Tibial artery (tissue), 4 donors: ENCODE measurements at regions not wholly inside any gene's neighbourhood (a gene's known extent, or its start where the extent isn't known, plus 50 kb on each side); places are given as distances from the start of the nearest gene placed in this dataset.

Experiments used
- DNase-seq, 2 donors: peaks; one replicate each; pipeline ENCODE4 v3.0.0-alpha.2; 2019
- H3K27ac ChIP-seq, 2 donors: fragments of 200-600 bp; sonication (generic) in 1 of 2; 1 replicate in 1 of 2; 2 replicates in 1 of 2; pipeline ENCODE4 v1.5.1; 2018 to 2019; ENCODE audit warnings: mild to moderate bottlenecking in 1 of 2
- H3K27me3 ChIP-seq, 2 donors: fragments of 200-600 bp; sonication (generic) in 1 of 2; one replicate each; pipeline versions ENCODE4 v1.5.1 to v1.6.0; 2016 to 2019
- H3K36me3 ChIP-seq, 3 donors: fragments of 200-600 bp; sonication (generic) in 2 of 3; one replicate each; pipeline ENCODE4 v1.5.1; 2016 to 2019; ENCODE audit warnings: mild to moderate bottlenecking in 2 of 3
- H3K4me1 ChIP-seq, 4 donors: fragments of 200-600 bp; sonication (generic) in 2 of 4; 1 replicate in 3 of 4; 2 replicates in 1 of 4; pipeline ENCODE4 v1.5.1; 2016 to 2019
- H3K4me3 ChIP-seq, 2 donors: fragments of 200-600 bp; sonication (generic) in 1 of 2; 1 replicate in 1 of 2; 2 replicates in 1 of 2; pipeline ENCODE4 v1.5.1; 2018 to 2019; ENCODE audit warnings: mild to moderate bottlenecking in 2 of 2
- H3K9me3 ChIP-seq, 3 donors: fragments of 200-600 bp; sonication (generic) in 1 of 3; one replicate each; pipeline ENCODE4 v1.5.1; 2016 to 2019
- CTCF ChIP-seq, 2 experiments: fragments of 200-600 bp in 1 of 2; fragments of 450-650 bp in 1 of 2; IDR thresholded peaks; one replicate each; pipeline ENCODE4 v1.5.1; 2017 to 2019; ENCODE audit warnings: antibody characterized with exemption in 2 of 2, mild to moderate bottlenecking in 1 of 2, moderate library complexity in 1 of 2
- intact Hi-C: fragments of 100-400 bp; cut with DNase I; formaldehyde crosslinking; loops from one replicate; pipeline ENCODE4 v1.15.0; 2023; ENCODE audit warnings: low total_unique reads

GRCh38 chr11:119918347-119918746 is 189.3 kb upstream of the NECTIN1 start:
- H3K27ac ChIP-seq = no peak overlapping the region
- no peak for DNase-seq
- H3K36me3 ChIP-seq = no peaks in the 10 kb centered on the region
- intact Hi-C loops = no loop called here
- peaks cover 0 to 44% of the 10 kb centered on the region in 2 donors for H3K27me3 ChIP-seq
- TF ChIP-seq CTCF (IDR thresholded peaks at IDR 0.05) = no peak
- H3K4me1 ChIP-seq = no peaks in the 10 kb centered on the region
- no peak overlapping the region for H3K4me3 ChIP-seq
- no peaks in the 10 kb centered on the region for H3K9me3 ChIP-seq

- no peaks in the 10 kb centered on the region for H3K36me3 ChIP-seq
- H3K4me1 ChIP-seq = no peaks in the 10 kb centered on the region
- H3K9me3 ChIP-seq = no peaks in the 10 kb centered on the region
- intact Hi-C loops = no loop called here
- TF ChIP-seq CTCF (IDR thresholded peaks at IDR 0.05) = no peak
- peaks cover 0 to 29% of the 10 kb centered on the region in 2 donors for H3K27me3 ChIP-seq
- H3K4me3 ChIP-seq = no peak overlapping the region
- no peak overlapping the region for H3K27ac ChIP-seq
- no peak for DNase-seq
Observed at GRCh38 chr11:119916568-119916967, 187.6 kb upstream of the NECTIN1 start.

- H3K27me3 ChIP-seq = peaks cover 0 to 26% of the 10 kb centered on the region in 2 donors
- H3K27ac ChIP-seq = no peak overlapping the region
- intact Hi-C loops = no loop called here
- no peaks in the 10 kb centered on the region for H3K9me3 ChIP-seq
- no peak overlapping the region for H3K4me3 ChIP-seq
- TF ChIP-seq CTCF (IDR thresholded peaks at IDR 0.05) = no peak
- H3K36me3 ChIP-seq = no peaks in the 10 kb centered on the region
- no peak for DNase-seq
- H3K4me1 ChIP-seq = no peaks in the 10 kb centered on the region
Observed at GRCh38 chr11:119912229-119912628, 183.2 kb upstream of the NECTIN1 start.

- H3K27ac ChIP-seq = no peak overlapping the region
- TF ChIP-seq CTCF (IDR thresholded peaks at IDR 0.05) = no peak
- intact Hi-C loops = no loop called here
- peaks cover 0 to 25% of the 10 kb centered on the region in 2 donors for H3K27me3 ChIP-seq
- no peaks in the 10 kb centered on the region for H3K36me3 ChIP-seq
- DNase-seq = no peak
- no peaks in the 10 kb centered on the region for H3K9me3 ChIP-seq
- H3K4me1 ChIP-seq = no peaks in the 10 kb centered on the region
- no peak overlapping the region for H3K4me3 ChIP-seq
Observed at GRCh38 chr11:119910650-119911049, 181.7 kb upstream of the NECTIN1 start.

- Histone ChIP-seq H3K27me3 (peaks cover 0 to 25% of the 10 kb centered on the region in 2 donors), H3K4me3 (no peak overlapping the region), H3K36me3 (no peaks in the 10 kb centered on the region), H3K9me3 (no peaks in the 10 kb centered on the region), H3K4me1 (no peaks in the 10 kb centered on the region), H3K27ac (no peak overlapping the region)
- no peak for TF ChIP-seq CTCF (IDR thresholded peaks at IDR 0.05)
- intact Hi-C loops = no loop called here
- no peak for DNase-seq
Observed at GRCh38 chr11:119910051-119910450, 181.1 kb upstream of the NECTIN1 start.

GRCh38 chr11:119909495-119909894 is 180.5 kb upstream of the NECTIN1 start:
- DNase-seq = no peak
- H3K4me1 ChIP-seq = no peaks in the 10 kb centered on the region
- H3K36me3 ChIP-seq = no peaks in the 10 kb centered on the region
- no peaks in the 10 kb centered on the region for H3K9me3 ChIP-seq
- no peak for TF ChIP-seq CTCF (IDR thresholded peaks at IDR 0.05)
- no peak overlapping the region for H3K4me3 ChIP-seq
- no peak overlapping the region for H3K27ac ChIP-seq
- intact Hi-C loops = no loop called here
- peaks cover 0 to 25% of the 10 kb centered on the region in 2 donors for H3K27me3 ChIP-seq
